CD4-positive, alpha-beta T cell treated with Interleukin-17A for 4 hours (primary cell): ENCODE measurements at regions not wholly inside any gene's neighbourhood (a gene's known extent, or its start where the extent isn't known, plus 50 kb on each side); places are given as distances from the start of the nearest gene placed in this dataset.

Source experiments
- DNase-seq: peaks from one replicate; pipeline ENCODE4 v3.0.0-alpha.2; 2020; ENCODE audit warnings: mixed read lengths

- DNase-seq, result no peak
Observed at GRCh38 chr4:145345401-145345800, 136.3 kb upstream of the SMAD1 start.

- no peak for DNase-seq
Observed at GRCh38 chr4:145341381-145341780, 140.3 kb upstream of the SMAD1 start.

- DNase-seq, result no peak
Observed at GRCh38 chr4:145340071-145340675, 141.5 kb upstream of the SMAD1 start.

GRCh38 chr4:145339075-145339725 is 142.5 kb upstream of the SMAD1 start:
- no peak for DNase-seq

- DNase-seq, result no peak
Observed at GRCh38 chr4:145338568-145338967, 143.1 kb upstream of the SMAD1 start.

GRCh38 chr4:145337391-145337790 is 144.3 kb upstream of the SMAD1 start:
- no peak for DNase-seq

GRCh38 chr4:145333786-145334185 is 147.9 kb upstream of the SMAD1 start:
- DNase-seq, result no peak

- DNase-seq, result no peak
Observed at GRCh38 chr4:145326491-145326890, 146.1 kb upstream of the OTUD4 start.

- no peak for DNase-seq
Observed at GRCh38 chr4:145324161-145324560, 143.8 kb upstream of the OTUD4 start.

- DNase-seq, result no peak
Observed at GRCh38 chr4:145320294-145320693, 139.9 kb upstream of the OTUD4 start.

GRCh38 chr4:145319751-145320150 is 139.4 kb upstream of the OTUD4 start:
- no peak for DNase-seq

- no peak for DNase-seq
Observed at GRCh38 chr4:145316897-145317574, 136.6 kb upstream of the OTUD4 start.

- DNase-seq, result no peak
Observed at GRCh38 chr4:145315811-145316225, 135.4 kb upstream of the OTUD4 start.

- DNase-seq, result no peak
Observed at GRCh38 chr4:145308598-145308997, 128.2 kb upstream of the OTUD4 start.

GRCh38 chr4:145307763-145308430 is 127.5 kb upstream of the OTUD4 start:
- DNase-seq, result no peak

- DNase-seq, result no peak
Observed at GRCh38 chr4:145307120-145307519, 126.7 kb upstream of the OTUD4 start.

- DNase-seq, result no peak
Observed at GRCh38 chr4:145302725-145303124, 122.3 kb upstream of the OTUD4 start.

- no peak for DNase-seq
Observed at GRCh38 chr4:145301386-145302080, 121.1 kb upstream of the OTUD4 start.

- DNase-seq, result peak; percentile 26
Observed at GRCh38 chr4:145299380-145300076, 119.1 kb upstream of the OTUD4 start.

- DNase-seq, result no peak
Observed at GRCh38 chr4:145298885-145299284, 118.5 kb upstream of the OTUD4 start.

GRCh38 chr4:145297556-145297955 is 117.2 kb upstream of the OTUD4 start:
- no peak for DNase-seq

GRCh38 chr4:145295547-145295946 is 115.2 kb upstream of the OTUD4 start:
- no peak for DNase-seq
